Colonic mucosa (tissue), 4 donors: ENCODE measurements at regions not wholly inside any gene's neighbourhood (a gene's known extent, or its start where the extent isn't known, plus 50 kb on each side); places are given as distances from the start of the nearest gene placed in this dataset.

Source experiments
- DNase-seq: peaks from one replicate; pipeline ENCODE4 v3.0.0-alpha.2; 2020
- H3K27ac ChIP-seq: fragments of 200-600 bp; one replicate; pipeline ENCODE4 v1.8.0; 2021
- H3K27me3 ChIP-seq: fragments of 200-600 bp; one replicate; pipeline ENCODE4 v1.8.0; 2021
- H3K36me3 ChIP-seq: fragments of 200-600 bp; one replicate; pipeline ENCODE4 v1.8.0; 2021
- H3K4me1 ChIP-seq: fragments of 200-600 bp; one replicate; pipeline ENCODE4 v1.8.0; 2021; ENCODE audit warnings: mild to moderate bottlenecking
- H3K4me3 ChIP-seq: fragments of 200-600 bp; one replicate; pipeline ENCODE4 v1.8.0; 2021
- H3K9ac ChIP-seq, 2 donors: one replicate each; pipeline ENCODE4 v1.7.0; 2013; ENCODE audit warnings: control low read depth in 2 of 2, low read depth in 2 of 2, low read length in 2 of 2
- H3K9me3 ChIP-seq: fragments of 200-600 bp; one replicate; pipeline ENCODE4 v1.8.0; 2021
- intact Hi-C: fragments of 100-400 bp; cut with DNase I; formaldehyde crosslinking; loops from one replicate; pipeline ENCODE4 v1.14.1; 2022
- TF ChIP-seq, protein P1 (sequence below): fragments of 200-600 bp; IDR thresholded peaks from one replicate; pipeline ENCODE4 v1.8.0; 2022; ENCODE audit warnings: antibody characterized with exemption, mild to moderate bottlenecking
- donor health status: healthy.
- donor health status: DM: no; HTN: no; CAD: no.
- donor health status: DM: no; HTN: no; CAD: no.

DNA sequence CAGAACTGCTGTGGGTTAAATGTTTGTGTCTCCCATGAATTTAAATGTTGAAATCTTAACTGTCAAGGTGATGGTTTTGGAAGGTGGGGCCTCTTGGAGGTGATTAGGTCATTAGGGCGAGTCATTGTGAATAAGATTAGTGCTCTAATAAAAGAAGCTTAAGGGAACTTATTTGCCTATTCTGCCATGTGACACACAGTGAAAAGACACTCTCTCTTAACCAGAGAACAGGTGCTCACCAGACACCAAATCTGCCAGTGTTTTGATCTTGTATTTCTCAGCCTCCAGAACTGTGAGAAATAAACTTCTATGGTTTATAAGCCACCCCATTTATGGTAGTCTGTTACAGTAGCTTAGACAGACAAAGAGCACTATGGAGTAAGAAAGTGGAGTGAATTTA is 117.9 kb upstream of the SV2C start:
- Histone ChIP-seq H3K4me1 (no peaks in the 10 kb centered on the region), H3K9me3 (no peaks in the 10 kb centered on the region), H3K4me3 (no peak overlapping the region), H3K9ac (no peak overlapping the region), H3K27me3 (no peaks in the 10 kb centered on the region), H3K27ac (no peak overlapping the region), H3K36me3 (no peaks in the 10 kb centered on the region)
- DNase-seq = no peak
- TF ChIP-seq, protein P1, sequence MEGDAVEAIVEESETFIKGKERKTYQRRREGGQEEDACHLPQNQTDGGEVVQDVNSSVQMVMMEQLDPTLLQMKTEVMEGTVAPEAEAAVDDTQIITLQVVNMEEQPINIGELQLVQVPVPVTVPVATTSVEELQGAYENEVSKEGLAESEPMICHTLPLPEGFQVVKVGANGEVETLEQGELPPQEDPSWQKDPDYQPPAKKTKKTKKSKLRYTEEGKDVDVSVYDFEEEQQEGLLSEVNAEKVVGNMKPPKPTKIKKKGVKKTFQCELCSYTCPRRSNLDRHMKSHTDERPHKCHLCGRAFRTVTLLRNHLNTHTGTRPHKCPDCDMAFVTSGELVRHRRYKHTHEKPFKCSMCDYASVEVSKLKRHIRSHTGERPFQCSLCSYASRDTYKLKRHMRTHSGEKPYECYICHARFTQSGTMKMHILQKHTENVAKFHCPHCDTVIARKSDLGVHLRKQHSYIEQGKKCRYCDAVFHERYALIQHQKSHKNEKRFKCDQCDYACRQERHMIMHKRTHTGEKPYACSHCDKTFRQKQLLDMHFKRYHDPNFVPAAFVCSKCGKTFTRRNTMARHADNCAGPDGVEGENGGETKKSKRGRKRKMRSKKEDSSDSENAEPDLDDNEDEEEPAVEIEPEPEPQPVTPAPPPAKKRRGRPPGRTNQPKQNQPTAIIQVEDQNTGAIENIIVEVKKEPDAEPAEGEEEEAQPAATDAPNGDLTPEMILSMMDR = no peak
- intact Hi-C loops = no loop called here

DNA sequence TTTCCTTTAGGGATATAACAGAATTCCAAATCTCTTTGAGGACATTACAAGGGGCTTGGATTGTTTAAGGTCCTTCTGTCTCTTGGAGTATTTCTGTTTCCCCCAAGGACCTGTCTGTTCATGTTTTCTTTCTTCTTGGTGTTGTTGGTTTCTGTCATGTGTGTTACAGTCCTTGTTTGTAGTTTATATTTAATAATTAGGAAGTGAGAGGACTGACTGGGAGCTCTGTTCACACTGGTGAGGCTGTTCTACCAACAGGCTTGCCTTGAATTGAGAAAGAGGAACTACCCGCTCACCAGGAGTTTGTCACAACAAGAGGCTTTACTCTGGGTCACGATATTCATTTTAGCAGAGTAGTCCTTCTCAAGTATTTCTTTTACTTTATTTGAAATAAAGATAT is 119.2 kb upstream of the SV2C start:
- no peak overlapping the region for H3K9ac ChIP-seq
- no peaks in the 10 kb centered on the region for H3K4me1 ChIP-seq
- H3K27ac ChIP-seq = no peak overlapping the region
- no peak for DNase-seq
- H3K27me3 ChIP-seq = no peaks in the 10 kb centered on the region
- no peaks in the 10 kb centered on the region for H3K36me3 ChIP-seq
- H3K9me3 ChIP-seq = no peaks in the 10 kb centered on the region
- TF ChIP-seq, protein P1 = no peak
- intact Hi-C loops = no loop called here
- H3K4me3 ChIP-seq = no peak overlapping the region

DNA sequence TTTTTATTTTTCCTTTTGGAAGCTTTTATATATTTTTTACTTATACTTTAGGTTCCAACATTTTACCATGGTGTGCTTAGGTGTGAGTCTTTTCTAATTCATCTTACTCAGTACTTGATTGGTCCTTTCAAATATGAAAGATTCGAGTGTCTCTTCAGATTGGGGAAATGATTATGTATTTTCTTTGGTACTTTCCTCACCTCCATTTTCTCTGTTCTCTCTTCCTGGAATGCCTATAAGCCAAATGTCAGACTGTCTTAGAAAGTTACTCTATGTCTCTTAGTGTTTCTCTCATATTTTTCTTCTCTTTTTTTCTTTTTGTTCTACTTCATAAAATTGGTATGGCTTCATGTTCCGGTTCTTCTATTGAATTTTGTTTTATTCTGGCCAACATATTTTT is 119.6 kb upstream of the SV2C start:
- Histone ChIP-seq H3K27me3 (no peaks in the 10 kb centered on the region), H3K9ac (no peak overlapping the region), H3K27ac (no peak overlapping the region), H3K36me3 (no peaks in the 10 kb centered on the region), H3K4me3 (no peak overlapping the region), H3K9me3 (no peaks in the 10 kb centered on the region), H3K4me1 (no peaks in the 10 kb centered on the region)
- DNase-seq = no peak
- TF ChIP-seq, protein P1 = no peak
- intact Hi-C loops = no loop called here

DNA sequence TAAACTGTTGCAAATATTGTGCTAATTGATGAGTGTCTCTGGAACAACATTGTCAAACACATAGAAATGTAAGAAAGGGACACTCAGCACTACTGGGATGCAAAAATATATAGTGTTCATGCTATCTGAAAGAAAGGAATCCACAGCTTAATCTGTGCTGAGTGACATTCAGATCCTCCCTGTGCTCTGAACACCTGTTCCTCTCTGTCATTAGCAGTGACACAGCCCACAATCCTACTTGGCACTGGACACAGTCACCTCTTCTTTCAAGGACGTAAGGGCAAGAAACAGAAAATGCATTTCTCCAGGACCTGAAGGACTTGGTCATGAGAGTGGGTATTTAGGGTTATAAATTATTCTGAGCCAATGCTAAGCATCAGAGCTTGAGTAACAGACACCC is 121.4 kb upstream of the SV2C start:
- H3K4me3 ChIP-seq = no peak overlapping the region
- H3K36me3 ChIP-seq = no peaks in the 10 kb centered on the region
- no peak overlapping the region for H3K27ac ChIP-seq
- no peaks in the 10 kb centered on the region for H3K9me3 ChIP-seq
- DNase-seq = no peak
- H3K9ac ChIP-seq = no peak overlapping the region
- H3K27me3 ChIP-seq = no peaks in the 10 kb centered on the region
- H3K4me1 ChIP-seq = no peaks in the 10 kb centered on the region
- TF ChIP-seq, protein P1 = no peak
- intact Hi-C loops = no loop called here

DNA sequence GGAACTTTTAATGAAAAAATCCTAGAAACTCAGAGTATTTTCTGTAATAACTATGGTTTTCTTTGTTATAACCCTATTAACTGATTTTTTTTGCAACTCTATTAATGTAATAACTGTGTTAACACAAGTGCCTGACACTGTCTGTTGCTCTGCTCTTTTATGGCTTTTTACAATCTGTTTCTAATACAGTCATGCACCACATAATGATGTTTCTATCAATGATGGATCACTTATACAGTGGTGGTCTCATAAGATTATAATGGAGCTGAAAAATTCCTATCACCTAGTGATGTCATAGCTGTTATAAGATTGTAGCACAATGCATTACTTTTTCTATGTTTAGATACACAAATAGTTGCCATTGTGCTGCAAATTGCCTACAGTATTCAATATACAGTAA is 123.1 kb upstream of the SV2C start:
- DNase-seq = no peak

More for the DNA sequence above, 123.1 kb upstream of the SV2C start:
- TF ChIP-seq, protein P1 = no peak
- Histone ChIP-seq H3K9ac (no peak overlapping the region), H3K4me3 (no peak overlapping the region), H3K36me3 (no peaks in the 10 kb centered on the region), H3K9me3 (no peaks in the 10 kb centered on the region), H3K27ac (no peak overlapping the region), H3K27me3 (no peaks in the 10 kb centered on the region), H3K4me1 (no peaks in the 10 kb centered on the region)
- intact Hi-C loops = no loop called here
